GM18870 (cell line): ENCODE measurements at regions not wholly inside any gene's neighbourhood (a gene's known extent, or its start where the extent isn't known, plus 50 kb on each side); places are given as distances from the start of the nearest gene placed in this dataset.
"Not testable (repeated sequence)": the region's sequence is repeated elsewhere in the genome, so short reads cannot be mapped to it uniquely, and the experiment has no call there.

Source experiments
- ATAC-seq: cut with Tn5 transposase; IDR thresholded peaks from one replicate; pipeline ENCODE4 v1.9.1; 2021; ENCODE audit warnings: moderate library complexity; ENCODE audit not compliant: unreplicated experiment

DNA sequence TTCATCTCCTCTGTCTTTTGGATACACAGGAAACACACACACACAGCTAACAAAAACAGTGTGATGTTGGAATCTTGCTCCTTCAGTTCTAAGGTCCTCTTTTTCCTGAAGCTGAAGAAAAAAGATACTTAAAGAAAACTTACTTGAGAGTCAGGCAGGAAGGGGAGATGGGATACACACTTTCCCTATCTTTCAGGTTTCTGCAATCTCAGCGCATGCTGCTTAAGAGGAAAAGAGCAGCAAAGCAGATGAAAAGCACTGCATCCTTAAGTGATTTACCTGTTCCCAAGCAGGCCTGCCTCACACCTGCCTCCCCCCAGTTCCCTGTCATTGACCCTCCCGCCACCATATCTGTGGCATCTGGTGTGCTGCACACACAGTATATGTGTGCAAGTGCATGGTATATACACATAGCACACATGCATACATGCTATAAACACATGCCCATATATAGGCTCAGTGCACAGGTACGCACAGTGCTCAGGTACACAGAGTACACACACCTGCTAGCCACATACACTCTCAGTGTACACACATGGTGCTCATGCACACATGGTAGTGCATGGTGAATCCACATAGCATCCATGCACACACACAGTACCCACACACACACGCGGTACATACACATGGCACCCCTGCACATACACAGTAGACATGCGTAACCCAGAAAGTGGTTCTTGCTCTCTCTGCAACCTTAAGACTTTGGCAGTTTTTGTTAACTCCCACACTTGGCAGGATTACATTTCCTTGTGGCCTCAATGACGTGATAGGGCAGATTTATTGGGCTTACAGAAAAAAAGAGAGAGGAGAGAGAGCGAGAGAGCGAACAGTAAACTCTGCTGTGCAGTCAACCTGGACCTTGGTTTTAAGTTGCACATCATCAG is 166.9 kb downstream of the TOMM20 start:
- no peak for ATAC-seq

DNA sequence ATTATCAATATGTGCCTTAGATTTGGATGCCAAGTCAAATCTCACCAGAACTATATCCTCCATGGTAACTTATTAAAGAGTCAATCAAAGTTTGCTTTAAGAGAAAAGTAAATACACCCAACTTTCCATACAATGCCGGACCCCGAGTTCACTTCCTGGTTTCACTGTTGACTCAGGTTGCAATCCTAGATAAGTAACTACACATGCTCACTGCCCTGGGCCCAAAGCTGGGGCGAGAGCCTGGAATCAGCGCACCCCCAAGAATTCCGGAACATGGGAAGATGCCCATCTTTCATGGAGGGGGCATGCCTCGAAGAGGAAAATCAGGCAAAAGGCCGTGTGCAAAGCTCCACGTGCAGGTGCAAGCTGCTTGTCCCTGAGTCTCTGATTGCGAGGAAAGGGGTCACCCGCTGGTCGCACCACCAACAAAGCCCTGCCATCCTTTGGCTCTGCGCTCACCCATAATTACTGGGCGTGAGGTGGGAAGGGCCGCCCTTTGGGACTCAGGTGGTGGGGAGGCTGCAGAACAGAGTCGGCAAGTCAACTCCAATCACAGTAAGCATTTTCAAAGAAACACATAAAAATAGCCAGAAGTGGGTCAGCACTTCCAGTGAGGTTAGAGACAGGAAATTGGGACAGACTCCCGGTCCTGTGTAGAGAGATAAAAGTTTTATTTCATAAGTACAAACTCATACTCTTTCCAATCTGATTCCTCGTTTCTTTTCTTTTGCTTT is 167.7 kb downstream of the TOMM20 start:
- ATAC-seq: no peak

DNA sequence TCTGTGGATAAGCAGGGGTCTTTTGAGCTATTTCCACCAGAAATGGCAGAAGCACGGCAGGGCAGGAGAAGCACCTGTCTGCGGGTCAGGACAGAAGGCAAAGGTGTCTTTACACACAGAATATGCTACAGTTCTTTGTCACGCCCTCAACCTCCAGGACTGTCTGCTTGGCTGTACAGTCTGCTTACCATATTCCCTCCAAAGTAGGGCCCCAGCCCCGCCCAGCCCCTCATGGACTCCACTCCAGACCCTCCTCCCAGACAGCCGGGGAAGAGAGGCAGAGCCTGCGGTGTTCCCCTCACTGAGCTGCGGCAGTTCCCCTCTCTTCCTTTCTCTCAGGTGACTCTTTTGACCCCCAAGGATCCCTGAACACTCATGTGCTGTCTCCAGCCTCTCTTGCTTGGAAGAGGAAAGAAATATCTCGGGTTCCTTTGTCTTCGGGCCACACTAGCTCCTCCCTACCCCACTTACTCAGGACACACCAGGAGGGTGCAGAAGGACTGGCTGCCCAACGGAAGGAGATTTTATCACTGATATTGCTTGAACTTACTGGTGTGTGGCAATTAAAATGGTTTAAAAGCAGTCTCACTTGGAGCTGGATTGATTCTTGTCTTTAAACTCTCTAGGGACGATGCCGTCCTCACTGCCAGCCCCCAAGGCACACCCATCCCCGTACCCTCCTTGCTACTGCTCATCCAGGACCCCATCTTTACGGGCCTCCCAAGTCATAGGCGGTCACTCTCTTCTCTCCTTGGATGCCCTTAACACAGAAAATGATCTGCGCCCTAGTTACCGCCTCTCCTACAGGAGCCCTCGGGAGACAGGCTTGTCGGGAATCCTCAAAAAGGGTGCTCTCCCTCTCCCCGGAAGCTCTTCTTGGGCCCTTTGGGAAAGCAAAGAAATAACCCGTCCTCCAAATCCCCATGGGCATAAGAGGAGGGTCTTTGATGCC is 169.7 kb downstream of the TOMM20 start:
- ATAC-seq: no peak

DNA sequence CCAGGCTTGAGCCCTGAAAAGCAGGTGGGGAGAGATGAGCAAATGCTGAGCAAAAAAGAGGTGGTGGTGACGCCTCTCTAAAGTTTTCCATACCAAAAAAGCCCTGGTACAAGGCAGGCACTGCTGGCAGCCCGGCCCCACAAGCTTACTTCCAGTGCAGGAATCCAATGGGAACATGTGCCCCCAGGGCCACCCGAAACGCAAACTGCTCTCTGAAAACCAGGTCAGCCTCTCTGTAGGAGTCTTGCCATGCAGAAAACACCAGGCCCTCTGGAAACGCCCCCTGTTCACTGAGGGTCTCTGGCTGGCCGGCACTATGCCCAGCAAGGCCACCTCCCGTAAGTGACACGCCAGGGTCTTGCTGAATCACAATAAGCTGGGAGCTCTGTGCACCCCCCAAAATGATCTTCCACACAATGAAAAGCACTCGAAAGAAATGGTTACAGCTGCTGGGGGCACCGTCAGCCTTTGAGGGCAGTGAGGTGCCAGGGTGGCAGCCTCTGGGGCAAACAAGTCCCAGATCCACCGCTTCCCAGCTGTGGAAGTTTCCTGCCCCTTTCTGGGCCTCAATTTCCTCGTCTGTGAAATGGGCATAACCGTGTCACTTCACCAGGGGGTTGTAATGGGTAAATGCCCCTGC is 170.5 kb downstream of the TOMM20 start:
- ATAC-seq: no peak

DNA sequence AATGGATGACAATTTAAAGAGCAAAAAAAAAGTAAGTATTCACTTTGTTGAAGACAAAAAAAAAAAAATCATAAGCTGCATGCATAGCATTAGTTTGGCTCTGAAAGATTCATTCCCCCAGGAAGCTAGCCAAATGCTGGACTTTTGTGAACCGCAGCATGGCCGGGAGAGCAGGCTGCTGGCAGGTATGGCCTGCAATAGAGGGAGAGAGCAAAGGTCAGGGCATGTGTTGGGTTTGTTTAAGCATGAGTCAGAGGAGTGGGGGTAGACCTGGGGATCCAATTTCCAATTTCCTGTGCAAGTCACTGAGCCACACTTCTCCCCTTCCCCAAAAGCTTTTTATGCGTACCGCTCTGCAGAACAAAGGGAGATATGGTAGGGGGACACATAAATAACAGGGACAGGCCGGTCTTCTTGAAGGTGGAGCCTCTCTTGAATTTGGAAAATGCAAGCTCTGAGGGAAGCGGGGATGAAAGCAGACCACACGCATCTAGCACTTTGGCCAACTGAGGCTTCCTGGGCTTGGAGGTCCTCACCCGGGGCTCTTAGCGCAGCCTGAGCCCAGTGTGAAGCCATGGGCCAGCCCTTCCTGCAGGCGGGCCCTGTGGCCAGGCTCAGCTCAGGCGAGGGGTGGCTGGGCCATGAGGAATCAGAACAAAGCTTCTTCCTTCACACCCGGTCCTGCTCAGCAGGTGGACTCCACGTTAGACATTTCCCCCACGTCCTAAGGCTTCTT is 171.1 kb downstream of the TOMM20 start:
- ATAC-seq: no peak

DNA sequence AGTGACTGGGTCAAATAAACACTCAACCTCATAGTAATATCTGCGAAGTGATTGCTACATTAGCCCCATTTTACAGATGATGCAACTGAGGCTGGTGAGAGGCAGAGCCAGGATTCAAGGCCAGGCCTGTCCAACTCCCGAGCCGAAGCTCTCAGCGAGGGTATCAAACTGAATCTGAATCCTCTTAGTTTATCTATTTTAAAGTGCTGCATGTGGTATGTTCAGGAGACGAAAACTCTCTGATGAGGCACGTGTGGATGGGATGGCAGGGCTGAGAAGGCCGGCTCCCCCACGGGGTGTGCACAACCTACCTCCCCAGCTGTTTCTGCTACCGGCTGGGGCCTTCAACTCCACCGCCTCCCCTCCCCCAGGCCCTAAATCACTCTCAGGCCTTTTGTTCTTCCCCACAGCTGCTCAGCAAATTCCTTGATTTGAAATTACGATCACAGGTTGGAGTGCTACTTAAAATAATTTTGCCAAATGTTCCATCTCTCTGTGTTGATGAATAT is 171.8 kb downstream of the TOMM20 start:
- ATAC-seq: no peak

DNA sequence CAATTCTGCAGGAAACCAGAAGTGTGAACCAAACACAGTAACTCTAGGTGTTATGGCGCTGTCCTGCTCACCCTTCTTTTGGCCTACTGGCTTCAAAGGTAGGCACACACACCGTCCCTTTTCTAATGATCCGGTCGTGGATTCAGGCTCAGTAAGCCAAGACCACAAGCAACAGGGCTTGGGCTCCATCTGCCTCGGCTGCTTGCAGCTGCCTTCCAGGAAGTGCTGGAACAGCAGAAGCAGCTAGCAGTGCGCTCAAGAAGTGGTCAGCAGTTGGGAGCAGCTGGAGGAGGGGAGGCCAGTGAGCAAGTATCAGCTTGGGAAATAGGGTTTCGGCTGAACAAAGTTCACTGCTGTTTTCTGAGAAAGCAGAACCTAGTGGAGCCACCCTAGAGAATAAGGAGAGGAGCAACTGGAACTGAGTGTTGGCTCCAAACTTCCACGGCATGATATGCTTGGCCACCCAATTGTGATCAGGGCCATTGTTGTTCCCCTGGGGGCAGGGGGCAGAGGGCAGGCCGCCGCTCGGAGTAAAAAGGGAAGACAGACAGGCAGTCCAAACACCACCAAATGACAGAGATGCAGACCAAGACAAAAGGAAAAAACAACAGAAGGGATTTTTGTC is 173.4 kb downstream of the TOMM20 start:
- ATAC-seq: no peak

DNA sequence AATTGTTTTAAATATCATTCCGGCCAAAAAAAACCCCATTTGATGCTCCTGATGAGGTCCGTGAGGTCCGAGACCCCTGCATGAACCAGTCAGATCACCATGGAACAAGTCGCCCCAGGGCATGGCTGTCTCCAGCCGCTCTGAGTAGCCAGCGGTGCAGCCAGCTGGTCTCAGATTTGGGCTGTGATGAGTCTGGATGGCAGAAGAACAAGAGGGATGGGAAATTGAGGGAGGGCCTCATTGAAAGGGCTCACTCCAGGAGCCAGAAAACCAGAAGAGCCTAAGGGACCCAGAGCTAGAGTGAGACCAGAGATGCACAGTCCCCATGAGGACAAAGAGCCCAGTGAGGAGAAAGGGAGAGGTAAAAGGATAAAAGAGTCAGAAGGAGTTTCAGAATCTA is 174.0 kb downstream of the TOMM20 start:
- no peak for ATAC-seq

DNA sequence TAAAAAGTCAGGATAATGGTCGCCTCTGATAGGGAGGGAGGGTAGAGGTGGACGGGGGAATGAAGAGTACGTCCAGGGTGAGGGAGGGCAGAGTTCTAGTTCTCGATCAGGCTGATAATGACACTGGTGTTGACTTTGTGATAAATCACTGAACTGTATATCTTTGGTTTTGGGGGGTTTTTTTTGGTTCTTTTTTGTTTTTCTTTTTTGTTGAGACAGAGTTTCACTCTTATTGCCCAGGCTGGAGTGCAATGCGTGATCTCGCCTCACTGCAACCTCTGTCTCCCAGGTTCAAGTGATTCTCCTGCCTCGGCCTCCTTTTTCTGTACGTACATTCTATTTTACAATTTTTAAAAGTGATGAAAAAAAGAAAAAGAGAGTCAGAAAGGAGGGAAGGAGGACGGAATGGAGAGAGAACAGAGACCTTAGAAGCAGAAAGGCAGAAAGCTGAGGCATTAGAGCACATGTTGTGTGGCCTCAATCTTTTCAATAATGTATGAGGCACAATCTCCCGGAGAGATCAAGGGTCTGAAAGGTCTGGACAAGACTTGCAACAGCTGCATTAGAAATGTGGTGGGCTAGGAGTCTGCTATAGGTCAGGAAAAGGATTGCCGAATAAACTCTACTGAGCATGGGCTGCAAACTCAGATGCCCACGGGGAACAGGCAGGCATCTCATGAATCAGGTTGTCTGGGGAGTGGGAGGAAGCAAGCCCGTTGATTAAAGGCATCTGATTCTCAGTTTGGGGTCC is 174.8 kb downstream of the TOMM20 start:
- no peak for ATAC-seq

DNA sequence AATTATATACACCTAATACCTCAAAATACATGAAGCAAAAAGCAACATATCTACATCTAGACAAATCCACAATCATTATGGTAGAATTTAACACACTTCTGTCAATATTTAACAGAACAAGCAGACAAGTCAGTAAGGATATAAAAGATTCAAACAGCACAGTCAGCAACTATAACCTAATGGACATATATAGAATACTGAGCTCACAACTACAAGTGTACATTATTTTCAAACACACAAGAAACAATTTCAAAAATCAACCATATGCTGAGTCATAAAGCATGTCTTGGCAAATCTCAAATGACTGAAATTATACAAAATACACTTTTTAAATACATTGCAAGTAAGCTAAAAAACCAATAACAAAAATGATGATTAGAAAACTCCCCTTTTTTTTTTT is 178.0 kb downstream of the TOMM20 start:
- no peak for ATAC-seq

DNA sequence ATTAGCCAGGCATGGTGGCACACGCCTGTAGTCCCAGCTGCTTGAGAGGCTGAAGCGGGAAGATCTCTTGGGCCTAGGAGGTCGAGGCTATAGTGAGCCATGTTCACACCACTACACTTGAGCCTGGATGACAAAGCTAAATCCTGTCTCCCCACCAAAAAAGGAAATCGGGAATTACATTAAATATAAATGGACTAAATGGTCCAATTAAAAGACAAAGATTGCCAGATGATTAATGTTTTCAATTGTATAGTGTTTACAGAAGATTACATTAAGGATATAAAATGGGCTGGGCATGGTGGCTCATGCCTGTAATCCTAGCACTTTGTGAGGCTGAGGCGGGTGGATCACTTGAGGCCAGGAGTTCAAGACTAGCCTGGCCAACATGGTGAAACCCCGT is 179.1 kb downstream of the TOMM20 start:
- ATAC-seq: not testable (repeated sequence)

DNA sequence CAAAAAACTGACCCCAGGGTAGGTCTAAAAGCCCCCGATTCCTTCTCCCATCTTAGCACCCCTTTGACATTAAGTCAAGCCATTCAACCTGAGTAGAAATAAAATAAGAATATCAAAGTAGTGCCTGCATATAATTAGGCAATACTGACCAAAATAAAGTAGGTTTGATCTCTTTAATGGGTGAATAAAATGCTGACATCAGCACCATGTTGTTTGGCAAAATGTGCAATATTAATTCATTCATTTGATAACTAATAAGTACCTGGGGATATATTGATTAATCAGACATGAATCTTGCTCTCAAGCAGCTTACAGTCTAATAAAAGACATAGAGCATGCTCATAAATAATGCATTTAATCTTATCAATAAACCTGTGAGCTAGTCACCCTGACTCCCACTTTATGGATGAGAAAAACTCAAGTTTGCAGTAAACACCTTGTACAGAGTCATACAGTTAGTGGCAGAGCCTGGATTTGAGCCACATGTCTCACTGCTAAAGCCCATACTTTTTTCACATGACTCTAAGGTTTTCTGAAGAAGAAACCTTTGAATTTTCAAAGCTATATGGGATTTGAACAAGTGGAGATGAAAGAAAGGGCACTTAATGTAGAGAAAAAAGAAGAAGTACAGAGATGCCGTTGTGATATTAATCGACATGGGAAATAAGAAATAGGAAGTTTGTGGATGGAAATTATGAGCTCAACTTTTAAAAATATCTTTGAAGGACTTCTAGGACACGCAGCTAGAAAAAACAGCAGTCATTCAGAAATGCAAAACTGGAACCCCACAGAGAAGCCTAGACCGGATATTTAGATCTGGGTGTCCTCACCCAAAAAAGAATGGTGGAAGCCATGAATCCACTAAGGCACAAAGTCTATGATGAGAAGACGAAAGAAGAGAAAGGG is 183.9 kb downstream of the TOMM20 start:
- no peak for ATAC-seq

DNA sequence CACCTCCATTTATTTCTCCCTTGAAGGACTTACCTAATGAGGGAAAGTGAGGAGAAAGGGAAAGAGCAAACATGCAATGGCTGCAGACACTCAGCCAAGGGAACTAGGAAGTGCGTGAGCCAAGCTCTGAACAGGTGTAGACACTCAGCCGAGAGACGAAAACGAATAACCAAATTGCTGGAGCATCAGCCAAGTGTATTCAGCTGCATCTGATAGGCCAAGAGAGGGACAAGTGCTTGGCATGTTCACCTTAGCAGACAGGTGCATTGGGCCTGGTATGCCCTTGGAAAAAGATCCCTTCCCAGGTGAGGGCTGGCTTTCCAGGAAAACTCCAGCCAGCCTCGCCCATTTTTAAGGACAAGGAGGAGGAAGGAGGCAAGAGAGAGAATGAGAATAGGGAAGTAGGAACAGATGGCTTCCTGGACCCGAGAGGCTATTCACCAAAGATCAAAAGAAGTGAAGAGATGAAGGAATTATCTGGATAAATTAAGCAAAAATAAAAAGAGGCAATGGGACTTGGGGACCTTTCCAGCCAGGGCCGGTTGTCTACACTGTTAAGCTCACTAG is 184.7 kb downstream of the TOMM20 start:
- ATAC-seq: no peak

DNA sequence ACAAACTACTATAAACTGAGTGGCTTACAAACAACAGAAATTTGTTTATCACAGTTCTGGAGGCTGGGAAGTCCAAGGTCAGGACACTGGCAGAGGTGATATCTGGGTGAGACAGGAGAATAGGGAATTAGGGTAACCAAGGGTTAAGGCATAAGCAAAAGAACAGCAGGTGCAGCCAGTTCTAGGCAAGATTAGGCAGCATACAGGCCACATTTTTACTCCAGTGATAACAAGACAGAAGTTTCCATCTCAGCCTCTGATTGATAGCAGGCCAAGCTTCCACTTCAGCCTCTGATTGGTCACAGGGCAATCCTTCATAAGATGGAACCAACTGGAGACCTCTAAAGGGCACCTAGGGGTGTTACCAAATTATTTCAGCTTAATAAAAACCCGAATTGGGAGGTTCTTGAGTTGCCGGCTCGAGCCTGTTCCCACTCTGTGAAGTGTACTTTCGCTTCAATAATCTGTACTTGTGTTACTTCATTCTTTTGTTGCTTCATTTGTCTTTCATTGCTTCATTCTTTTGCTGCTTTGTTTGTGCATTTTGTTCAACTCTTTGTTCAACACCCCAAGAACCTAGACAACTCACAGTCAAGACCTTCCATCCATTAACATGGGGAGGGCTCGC is 185.6 kb downstream of the TOMM20 start:
- ATAC-seq: no peak

DNA sequence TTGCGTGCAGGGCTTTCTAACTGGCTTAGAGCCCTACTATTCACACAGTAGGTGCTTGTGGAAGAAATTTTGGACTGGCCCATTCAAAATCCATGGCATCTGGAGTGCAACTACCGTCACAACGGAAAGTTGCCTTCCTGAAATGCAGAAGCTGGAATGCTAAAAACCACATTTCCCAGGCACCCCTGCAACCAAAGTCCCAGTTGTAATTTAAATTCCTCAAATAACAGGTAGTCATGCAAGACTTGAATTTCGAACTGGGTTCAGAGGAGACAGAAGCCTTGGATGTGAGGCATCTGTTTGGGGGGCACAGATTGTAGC is 186.7 kb downstream of the TOMM20 start:
- ATAC-seq: no peak

DNA sequence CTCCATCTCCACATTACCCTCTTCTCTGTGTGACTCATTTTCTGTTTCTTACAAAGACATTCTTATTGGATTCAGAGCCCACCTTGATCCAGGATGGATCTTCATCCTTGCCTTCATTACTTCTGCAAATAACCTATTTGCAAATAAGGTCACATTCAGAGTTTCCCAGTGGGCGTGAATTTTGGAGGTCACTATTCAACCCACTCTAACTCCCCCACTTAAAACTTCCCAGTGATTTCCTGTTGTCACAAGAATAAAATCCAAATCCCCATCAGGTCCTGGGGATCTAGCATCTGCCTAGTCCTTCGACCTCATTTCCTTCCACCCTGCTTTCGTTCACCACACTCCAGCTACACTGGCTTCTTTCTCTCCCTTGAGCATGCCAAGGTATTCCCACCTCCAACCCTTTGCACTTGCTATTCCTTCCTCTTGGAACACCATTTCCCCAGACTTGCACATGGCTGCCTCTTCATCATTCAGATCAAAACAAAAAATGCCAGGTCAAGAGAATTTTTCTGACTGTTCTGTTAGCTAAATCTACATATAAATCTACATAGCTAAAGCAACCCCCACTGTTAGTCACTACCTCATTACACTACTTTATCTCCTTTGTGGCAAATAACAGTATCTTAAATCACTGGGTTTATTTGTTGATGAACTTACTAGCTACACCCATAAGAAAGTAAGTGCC is 187.2 kb downstream of the TOMM20 start:
- no peak for ATAC-seq
